SK-N-SH (cell line): ENCODE measurements at regions not wholly inside any gene's neighbourhood (a gene's known extent, or its start where the extent isn't known, plus 50 kb on each side); places are given as distances from the start of the nearest gene placed in this dataset.

Source experiments
- CTCF ChIA-PET: fragments of 300-600, 350-600 bp; formaldehyde crosslinking; extraction: SDS; loops from one replicate; lab custom pipeline; 2021; lab: Yijun Ruan, JAX
- POLR2A ChIA-PET: fragments of 350-600 bp; sonication (Branson Sonifier 250); formaldehyde crosslinking; extraction: SDS; loops from one replicate; lab custom pipeline; 2020; ENCODE audit warnings: antibody characterized with exemption, inconsistent platforms; lab: Yijun Ruan, JAX
- DNase-seq: peaks from one replicate; pipeline ENCODE4 v3.0.0; 2012
- H2AFZ ChIP-seq: fragments of 200-600 bp; sonication (generic); 2 replicates; pipeline ENCODE4 v1.8.1; 2016; ENCODE audit warnings: antibody characterized with exemption, mild to moderate bottlenecking, low read depth
- H3F3A ChIP-seq: fragments of 200-600 bp; sonication (generic); replicated peaks from 2 replicates; pipeline ENCODE3; 2016; ENCODE audit warnings: antibody characterized with exemption, mild to moderate bottlenecking; ENCODE audit not compliant: insufficient read depth
- H3K27ac ChIP-seq, 2 experiments: fragments of 200-500 bp in 1 of 2; fragments of 200-600 bp in 1 of 2; sonication (Bioruptor generic) in 1 of 2; sonication (generic), shearing (Covaris generic) in 1 of 2; 2 replicates each; pipeline versions ENCODE4 v1.5.1 to v1.6.1; 2014 to 2016; ENCODE audit warnings: low read depth in 2 of 2, inconsistent platforms in 1 of 2, low read length in 1 of 2, mild to moderate bottlenecking in 1 of 2, mixed read lengths in 1 of 2
- H3K27me3 ChIP-seq: fragments of 200-600 bp; sonication (generic), shearing (Covaris generic); 2 replicates; pipeline ENCODE4 v1.6.1; 2016; ENCODE audit warnings: mixed run types; ENCODE audit not compliant: insufficient read depth
- H3K36me3 ChIP-seq, 2 experiments: fragments of 200-500 bp in 1 of 2; fragments of 200-600 bp in 1 of 2; sonication (Bioruptor generic) in 1 of 2; sonication (generic) in 1 of 2; replicated peaks in 1 of 2; 2 replicates each; pipeline versions ENCODE3 to v1.5.1; 2014 to 2016; ENCODE audit warnings: low read length in 1 of 2, mild to moderate bottlenecking in 1 of 2; ENCODE audit not compliant: insufficient read depth in 2 of 2, control insufficient read depth in 1 of 2
- H3K4me1 ChIP-seq, 2 experiments: fragments of 200-500 bp in 1 of 2; fragments of 200-600 bp in 1 of 2; sonication (Bioruptor generic) in 1 of 2; sonication (generic), shearing (Covaris generic) in 1 of 2; 2 replicates each; pipeline versions ENCODE4 v1.5.1 to v1.6.1; 2014 to 2016; ENCODE audit warnings: low read depth in 1 of 2, low read length in 1 of 2, mixed run types in 1 of 2; ENCODE audit not compliant: insufficient read depth in 2 of 2, control insufficient read depth in 1 of 2
- H3K4me2 ChIP-seq: fragments of 200-600 bp; sonication (generic), shearing (Covaris generic); 2 replicates; pipeline ENCODE4 v1.6.1; 2017; ENCODE audit warnings: mixed run types
- H3K4me3 ChIP-seq, 2 experiments: fragments of 200-500 bp in 1 of 2; fragments of 200-600 bp in 1 of 2; sonication (Bioruptor generic) in 1 of 2; sonication (generic), shearing (Covaris generic) in 1 of 2; 2 replicates each; pipeline versions ENCODE4 v1.5.1 to v1.8.1; 2014 to 2016; ENCODE audit warnings: low read depth in 2 of 2, inconsistent platforms in 1 of 2, low read length in 1 of 2, mild to moderate bottlenecking in 1 of 2, mixed read lengths in 1 of 2, moderate library complexity in 1 of 2
- H3K79me2 ChIP-seq: fragments of 200-600 bp; sonication (generic); 2 replicates; pipeline ENCODE4 v1.8.1; 2017; ENCODE audit warnings: mild to moderate bottlenecking; ENCODE audit not compliant: insufficient read depth
- H3K9ac ChIP-seq: fragments of 200-600 bp; sonication (generic); 2 replicates; pipeline ENCODE4 v1.6.1; 2017; ENCODE audit warnings: mixed run types
- H3K9me2 ChIP-seq: fragments of 200-600 bp; sonication (generic); 2 replicates; pipeline ENCODE4 v1.6.1; 2017; ENCODE audit warnings: mixed run types
- H3K9me3 ChIP-seq: fragments of 200-600 bp; sonication (generic); 2 replicates; pipeline ENCODE4 v1.6.1; 2017; ENCODE audit warnings: mixed run types, mild to moderate bottlenecking, moderate library complexity
- H4K20me1 ChIP-seq: fragments of 200-600 bp; sonication (generic); 2 replicates; pipeline ENCODE4 v1.6.1; 2017; ENCODE audit warnings: mild to moderate bottlenecking, mixed run types; ENCODE audit not compliant: insufficient read depth
- CHD2 ChIP-seq: fragments of 150-350 bp; IDR thresholded peaks from 2 replicates; pipeline ENCODE4 v1.6.1; 2018; ENCODE audit warnings: low read length; ENCODE audit not compliant: partially characterized antibody
- EZH2phosphoT487 ChIP-seq: fragments of 200-600 bp; sonication (generic); IDR thresholded peaks from 2 replicates; pipeline ENCODE4 v1.6.1; 2017; ENCODE audit warnings: low read depth, mixed run types, mild to moderate bottlenecking, antibody characterized with exemption, moderate library complexity, borderline replicate concordance
- MEF2A ChIP-seq: IDR thresholded peaks from 2 replicates; pipeline ENCODE4 v1.4.0; 2012; ENCODE audit warnings: low read depth, borderline replicate concordance
- MXI1 ChIP-seq: IDR thresholded peaks from 2 replicates; pipeline ENCODE4 v1.6.1; 2012; ENCODE audit warnings: mild to moderate bottlenecking, low read depth, low read length, improper control_type of control experiment
- NFIC ChIP-seq: IDR thresholded peaks from 2 replicates; pipeline ENCODE4 v1.4.0; 2012; ENCODE audit warnings: borderline replicate concordance
- RAD21 ChIP-seq: IDR thresholded peaks from 2 replicates; pipeline ENCODE4 v1.6.1; 2012; ENCODE audit warnings: mild to moderate bottlenecking, low read length
- REST ChIP-seq: IDR thresholded peaks from 2 replicates; pipeline ENCODE4 v1.6.1; 2012; ENCODE audit warnings: mild to moderate bottlenecking, low read depth, low read length, moderate library complexity
- RFX5 ChIP-seq: IDR thresholded peaks from 2 replicates; pipeline ENCODE4 v1.6.1; 2012; ENCODE audit warnings: mild to moderate bottlenecking, improper control_type of control experiment, low read length
- SMC3 ChIP-seq: IDR thresholded peaks from 2 replicates; pipeline ENCODE4 v1.6.1; 2012; ENCODE audit warnings: low read depth, low read length, improper control_type of control experiment
- TCF12 ChIP-seq: IDR thresholded peaks from 2 replicates; pipeline ENCODE4 v1.4.0; 2012
- USF1 ChIP-seq: IDR thresholded peaks from 2 replicates; pipeline ENCODE4 v1.4.0; 2012; ENCODE audit warnings: low read depth, borderline replicate concordance
- USF2 ChIP-seq: fragments of 150-350 bp; IDR thresholded peaks from 2 replicates; pipeline ENCODE4 v1.6.1; 2017; ENCODE audit warnings: antibody characterized with exemption, low read length, low read depth, borderline replicate concordance
- WGBS: methylation state at CpG from one replicate; pipeline ENCODE4 v1.1.6; 2017; ENCODE audit warnings: low lambda C conversion rate; 5-methylcytosine and 5-hydroxymethylcytosine counted together
- TF ChIP-seq, protein P1 (sequence below): IDR thresholded peaks from 2 replicates; pipeline ENCODE4 v1.4.0; 2012; ENCODE audit warnings: low read depth

GRCh38 chr6:68372991-68373390 is 262.1 kb upstream of the ADGRB3 start:
- Histone ChIP-seq H3K36me3 (no peaks in the 10 kb centered on the region), H3K4me3 (no peak overlapping the region), H3K4me2 (no peak overlapping the region), H3F3A (no peaks in the 10 kb centered on the region), H3K4me1 (no peaks in the 10 kb centered on the region), H2AFZ (no peak overlapping the region), H3K27ac (no peak overlapping the region), H3K9ac (no peak overlapping the region), H3K27me3 (no peaks in the 10 kb centered on the region), H3K9me3 (no peaks in the 10 kb centered on the region), H4K20me1 (no peaks in the 10 kb centered on the region), H3K79me2 (no peaks in the 10 kb centered on the region), H3K9me2 (no peaks in the 10 kb centered on the region)
- ChIA-PET CTCF (interaction anchor here (0.9 kb wide), 1 partner anchor 11 kb away, joined by 3 read pairs; no protein-coding TSS in a partner anchor), POLR2A (no interaction called here)
- DNase-seq = no peak
- no peak for TF ChIP-seq RAD21
- no peak for TF ChIP-seq MXI1
- WGBS = 31% methylated on average over 5 of the region's 5 CpGs

GRCh38 chr6:68368845-68369244 is 266.2 kb upstream of the ADGRB3 start:
- no peaks in the 10 kb centered on the region for H4K20me1 ChIP-seq
- no peak overlapping the region for H2AFZ ChIP-seq
- H3F3A ChIP-seq = no peaks in the 10 kb centered on the region
- no peaks in the 10 kb centered on the region for H3K4me1 ChIP-seq
- no peaks in the 10 kb centered on the region for H3K27me3 ChIP-seq
- TF ChIP-seq USF2 (no peak), TCF12 (no peak), CHD2 (no peak), RAD21 (no peak), RFX5 (no peak), NFIC (no peak), REST (no peak), MEF2A (no peak), EZH2phosphoT487 (no peak), SMC3 (no peak), USF1 (no peak)
- TF ChIP-seq, protein P1, sequence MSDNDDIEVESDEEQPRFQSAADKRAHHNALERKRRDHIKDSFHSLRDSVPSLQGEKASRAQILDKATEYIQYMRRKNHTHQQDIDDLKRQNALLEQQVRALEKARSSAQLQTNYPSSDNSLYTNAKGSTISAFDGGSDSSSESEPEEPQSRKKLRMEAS = no peak
- H3K79me2 ChIP-seq = no peaks in the 10 kb centered on the region
- H3K36me3 ChIP-seq = no peaks in the 10 kb centered on the region
- H3K27ac ChIP-seq = no peak overlapping the region
- DNase-seq = no peak
- H3K4me2 ChIP-seq = no peak overlapping the region
- H3K9me3 ChIP-seq = no peaks in the 10 kb centered on the region
- ChIA-PET CTCF (no interaction called here), POLR2A (no interaction called here)
- WGBS = 42% methylated on average over 1 of the region's 1 CpG
- H3K9ac ChIP-seq = no peak overlapping the region
- H3K4me3 ChIP-seq = no peak overlapping the region
- no peaks in the 10 kb centered on the region for H3K9me2 ChIP-seq
